ENCODE measurements at regions not wholly inside any gene's neighbourhood (a gene's known extent, or its start where the extent isn't known, plus 50 kb on each side); places are given as distances from the start of the nearest gene placed in this dataset.

- TF ChIP-seq POLR2A (IDR thresholded peaks at IDR 0.05; ENCODE audit: low read depth, low read length), result no peak
- TF ChIP-seq RAD21 (IDR thresholded peaks at IDR 0.05; ENCODE audit: low read length), result no peak
- no peak for TF ChIP-seq CTCF (conservative IDR thresholded peaks at IDR 0.05; ENCODE audit: low read depth, low read length)
- no peak for TF ChIP-seq BHLHE40 (IDR thresholded peaks at IDR 0.05; ENCODE audit: low read depth, low read length)
- no peak for TF ChIP-seq ELK1 (IDR thresholded peaks at IDR 0.05; ENCODE audit: borderline replicate concordance, low read depth, low read length)
- TF ChIP-seq NFE2L2 (IDR thresholded peaks at IDR 0.05; ENCODE audit: low read depth, low read length), result no peak
These were observed 810.9 kb upstream of the TENM3 start for GRCh38 chr4:181432335-181432734.

Data from IMR-90 (cell line).